ENCODE measurements at regions not wholly inside any gene's neighbourhood (a gene's known extent, or its start where the extent isn't known, plus 50 kb on each side); places are given as distances from the start of the nearest gene placed in this dataset.

DNA sequence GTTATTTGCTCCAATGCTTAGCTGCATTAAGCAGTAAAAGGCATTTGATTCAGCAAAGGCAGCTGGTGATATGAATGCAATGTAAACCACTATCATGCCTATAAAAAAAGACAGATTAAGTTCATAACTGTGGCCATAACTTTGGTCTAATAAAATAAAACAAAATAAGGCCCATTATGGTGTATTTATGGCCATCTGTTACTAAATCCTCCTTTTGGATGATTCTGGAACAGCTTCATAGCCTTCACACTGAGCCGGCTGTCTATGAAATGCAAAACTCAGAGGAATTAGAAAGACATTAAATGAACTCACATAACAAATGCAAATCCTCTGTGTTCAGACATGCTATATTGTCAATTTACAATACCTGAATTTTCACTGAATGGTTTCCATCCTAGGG lies 223.7 kb upstream of the FAT4 start:
- Mint-ChIP-seq H3K27ac (ENCODE audit: unreplicated experiment) (no peak overlapping the region), H3K9me3 (ENCODE audit: low read depth, unreplicated experiment) (no peaks in the 10 kb centered on the region), H3K27me3 (ENCODE audit: unreplicated experiment) (no peaks in the 10 kb centered on the region), H3K4me1 (ENCODE audit: low read depth, unreplicated experiment) (no peaks in the 10 kb centered on the region), H3K4me3 (ENCODE audit: low read depth, unreplicated experiment) (no peak overlapping the region), H3K36me3 (ENCODE audit: insufficient read depth, unreplicated experiment) (no peaks in the 10 kb centered on the region)
- no TSS peak for BruUV-seq (replicated peaks)
- DNase-seq, result no peak
- intact Hi-C loops (cut with micrococcal nuclease; ENCODE audit: unreplicated experiment), result no loop called here
- TF ChIP-seq, protein P1, sequence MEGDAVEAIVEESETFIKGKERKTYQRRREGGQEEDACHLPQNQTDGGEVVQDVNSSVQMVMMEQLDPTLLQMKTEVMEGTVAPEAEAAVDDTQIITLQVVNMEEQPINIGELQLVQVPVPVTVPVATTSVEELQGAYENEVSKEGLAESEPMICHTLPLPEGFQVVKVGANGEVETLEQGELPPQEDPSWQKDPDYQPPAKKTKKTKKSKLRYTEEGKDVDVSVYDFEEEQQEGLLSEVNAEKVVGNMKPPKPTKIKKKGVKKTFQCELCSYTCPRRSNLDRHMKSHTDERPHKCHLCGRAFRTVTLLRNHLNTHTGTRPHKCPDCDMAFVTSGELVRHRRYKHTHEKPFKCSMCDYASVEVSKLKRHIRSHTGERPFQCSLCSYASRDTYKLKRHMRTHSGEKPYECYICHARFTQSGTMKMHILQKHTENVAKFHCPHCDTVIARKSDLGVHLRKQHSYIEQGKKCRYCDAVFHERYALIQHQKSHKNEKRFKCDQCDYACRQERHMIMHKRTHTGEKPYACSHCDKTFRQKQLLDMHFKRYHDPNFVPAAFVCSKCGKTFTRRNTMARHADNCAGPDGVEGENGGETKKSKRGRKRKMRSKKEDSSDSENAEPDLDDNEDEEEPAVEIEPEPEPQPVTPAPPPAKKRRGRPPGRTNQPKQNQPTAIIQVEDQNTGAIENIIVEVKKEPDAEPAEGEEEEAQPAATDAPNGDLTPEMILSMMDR (IDR thresholded peaks at IDR 0.05; ENCODE audit: unreplicated experiment), result no peak
- CTCF ChIA-PET, result no interaction called here

DNA sequence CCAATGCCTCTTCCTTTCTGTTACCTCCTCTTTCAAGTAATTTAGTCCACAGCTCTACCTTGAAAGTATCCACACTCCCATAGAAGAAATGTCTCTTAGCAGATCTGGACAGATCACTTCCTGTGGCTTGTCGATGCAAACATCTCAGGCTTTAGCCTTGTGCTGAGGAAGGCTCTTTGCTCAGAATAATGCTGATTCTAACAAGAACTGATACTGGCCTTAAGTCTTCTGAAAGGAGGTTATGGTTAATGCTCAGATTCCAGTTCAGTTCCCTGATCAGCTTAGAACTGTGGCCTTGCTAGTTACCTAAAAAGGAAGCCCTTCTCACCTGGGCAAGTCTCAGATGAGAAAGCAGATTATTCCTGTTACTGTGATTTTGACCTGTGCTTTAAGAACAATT lies 230.1 kb upstream of the FAT4 start:
- Mint-ChIP-seq H3K4me1 (ENCODE audit: low read depth, unreplicated experiment) (no peaks in the 10 kb centered on the region), H3K36me3 (ENCODE audit: insufficient read depth, unreplicated experiment) (no peaks in the 10 kb centered on the region), H3K4me3 (ENCODE audit: low read depth, unreplicated experiment) (no peak overlapping the region), H3K27me3 (ENCODE audit: unreplicated experiment) (no peaks in the 10 kb centered on the region), H3K27ac (ENCODE audit: unreplicated experiment) (no peak overlapping the region), H3K9me3 (ENCODE audit: low read depth, unreplicated experiment) (no peaks in the 10 kb centered on the region)
- TF ChIP-seq, protein P1 (IDR thresholded peaks at IDR 0.05; ENCODE audit: unreplicated experiment), result no peak
- BruUV-seq (replicated peaks), result no TSS peak
- intact Hi-C loops (cut with micrococcal nuclease; ENCODE audit: unreplicated experiment), result no loop called here
- no peak for DNase-seq
- CTCF ChIA-PET, result no interaction called here

DNA sequence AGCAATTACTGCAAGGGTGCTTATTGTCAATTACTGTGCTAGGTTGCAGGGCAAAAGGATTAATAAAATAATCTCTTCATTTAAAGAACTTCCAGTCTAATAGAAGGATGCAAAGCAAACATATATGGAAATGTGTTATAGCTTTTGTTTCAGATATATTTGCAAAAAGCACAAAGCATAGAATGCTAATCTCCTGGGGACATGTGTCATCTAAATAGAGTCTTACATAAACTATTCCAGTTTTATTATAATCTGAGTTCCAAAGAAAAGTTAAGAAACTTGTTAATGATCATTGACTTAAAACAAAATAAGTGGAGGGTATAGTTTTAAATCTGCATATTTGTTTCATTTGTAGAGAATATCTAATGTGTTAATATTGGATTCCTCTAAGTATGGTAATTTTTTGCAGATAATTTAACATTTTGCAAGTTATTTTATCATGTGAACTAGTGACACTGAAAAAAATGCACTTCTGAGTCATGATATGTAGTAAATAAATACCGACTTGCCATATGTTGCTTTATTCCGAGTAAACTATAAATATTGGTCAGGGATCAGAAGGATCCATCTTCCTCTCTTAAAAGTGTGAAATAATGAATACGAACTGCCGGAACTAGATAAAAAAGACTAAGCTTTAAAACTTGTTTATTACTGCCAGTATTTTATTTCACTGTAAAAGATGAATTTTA lies 231.9 kb upstream of the FAT4 start:
- TF ChIP-seq, protein P1 (IDR thresholded peaks at IDR 0.05; ENCODE audit: unreplicated experiment), result no peak
- no TSS peak for BruUV-seq (replicated peaks)
- intact Hi-C loops (cut with micrococcal nuclease; ENCODE audit: unreplicated experiment), result no loop called here
- H3K4me3 Mint-ChIP-seq (ENCODE audit: low read depth, unreplicated experiment), result no peak overlapping the region
- DNase-seq, result no peak
- no peak overlapping the region for H3K27ac Mint-ChIP-seq (ENCODE audit: unreplicated experiment)
- H3K36me3 Mint-ChIP-seq (ENCODE audit: insufficient read depth, unreplicated experiment), result no peaks in the 10 kb centered on the region
- H3K27me3 Mint-ChIP-seq (ENCODE audit: unreplicated experiment), result no peaks in the 10 kb centered on the region
- no peaks in the 10 kb centered on the region for H3K4me1 Mint-ChIP-seq (ENCODE audit: low read depth, unreplicated experiment)
- H3K9me3 Mint-ChIP-seq (ENCODE audit: low read depth, unreplicated experiment), result no peaks in the 10 kb centered on the region
- CTCF ChIA-PET, result no interaction called here

DNA sequence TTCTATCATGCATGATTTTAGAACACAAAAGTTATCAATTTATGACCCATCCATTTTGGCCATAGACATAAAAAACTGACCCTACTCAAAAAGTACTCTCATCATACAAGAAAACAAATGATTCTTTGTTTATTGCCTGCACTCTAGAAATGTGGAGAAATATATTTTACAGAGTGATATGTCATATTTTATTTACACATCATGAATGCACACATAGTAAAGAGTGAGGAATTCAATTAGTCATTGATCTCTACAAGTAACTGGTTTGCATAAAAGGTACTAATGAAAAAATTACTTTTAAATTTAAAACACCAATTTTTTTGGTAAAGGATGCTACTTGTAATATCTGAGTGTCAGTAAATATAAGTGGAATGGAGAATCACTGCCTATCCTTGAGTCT lies 242.5 kb upstream of the FAT4 start:
- CTCF ChIA-PET, result no interaction called here
- no peak for DNase-seq
- Mint-ChIP-seq H3K27ac (ENCODE audit: unreplicated experiment) (no peak overlapping the region), H3K4me3 (ENCODE audit: low read depth, unreplicated experiment) (no peak overlapping the region), H3K4me1 (ENCODE audit: low read depth, unreplicated experiment) (no peaks in the 10 kb centered on the region), H3K36me3 (ENCODE audit: insufficient read depth, unreplicated experiment) (no peaks in the 10 kb centered on the region), H3K9me3 (ENCODE audit: low read depth, unreplicated experiment) (no peaks in the 10 kb centered on the region), H3K27me3 (ENCODE audit: unreplicated experiment) (no peaks in the 10 kb centered on the region)
- no TSS peak for BruUV-seq (replicated peaks)
- intact Hi-C loops (cut with micrococcal nuclease; ENCODE audit: unreplicated experiment), result no loop called here
- TF ChIP-seq, protein P1 (IDR thresholded peaks at IDR 0.05; ENCODE audit: unreplicated experiment), result no peak

Data from Calu3 (cell line).